SU-DHL-6 (cell line): ENCODE measurements at regions not wholly inside any gene's neighbourhood (a gene's known extent, or its start where the extent isn't known, plus 50 kb on each side); places are given as distances from the start of the nearest gene placed in this dataset.

Source experiments
- H2AFZ ChIP-seq: fragments of 200-600 bp; sonication (generic); 2 replicates; pipeline ENCODE4 v1.6.1; 2014; ENCODE audit warnings: low read depth, mild to moderate bottlenecking, moderate library complexity, mixed read lengths, antibody characterized with exemption, low read length; ENCODE audit not compliant: severe bottlenecking
- H3F3A ChIP-seq: fragments of 200-600 bp; shearing (Covaris generic); 2 replicates; pipeline ENCODE4 v1.6.0; 2016; ENCODE audit warnings: antibody characterized with exemption, mild to moderate bottlenecking; ENCODE audit not compliant: insufficient read depth
- H3K27ac ChIP-seq: fragments of 200-600 bp; sonication (generic); 2 replicates; pipeline ENCODE4 v1.5.1; 2016; ENCODE audit warnings: low read depth, mild to moderate bottlenecking, low read length, moderate library complexity, mixed read lengths
- H3K27me3 ChIP-seq: fragments of 200-600 bp; sonication (generic), shearing (Covaris generic); 2 replicates; pipeline ENCODE4 v1.6.0; 2014; ENCODE audit warnings: mild to moderate bottlenecking, low read length
- H3K36me3 ChIP-seq: fragments of 200-600 bp; sonication (generic); 2 replicates; pipeline ENCODE4 v1.6.1; 2014; ENCODE audit warnings: mild to moderate bottlenecking, low read length, mixed read lengths
- H3K4me2 ChIP-seq: fragments of 300-600, 200-600 bp; shearing (Covaris generic), sonication (generic); 2 replicates; pipeline ENCODE4 v1.6.0; 2014; ENCODE audit warnings: low read length, low read depth, mild to moderate bottlenecking; ENCODE audit not compliant: poor library complexity, severe bottlenecking
- H3K4me3 ChIP-seq: fragments of 200-600 bp; sonication (generic); 2 replicates; pipeline ENCODE4 v1.5.1; 2014; ENCODE audit warnings: antibody characterized with exemption, low read length, mild to moderate bottlenecking, mixed read lengths; ENCODE audit not compliant: insufficient read depth, poor library complexity, severe bottlenecking
- H3K79me2 ChIP-seq: fragments of 200-600 bp; sonication (generic); 2 replicates; pipeline ENCODE4 v1.6.1; 2014; ENCODE audit warnings: mild to moderate bottlenecking, low read length, moderate library complexity; ENCODE audit not compliant: insufficient read depth
- H3K9ac ChIP-seq: fragments of 200-600 bp; sonication (generic); 2 replicates; pipeline ENCODE4 v1.7.0; 2014; ENCODE audit warnings: mild to moderate bottlenecking, low read length
- H3K9me2 ChIP-seq: fragments of 200-600 bp; sonication (generic); replicated peaks from 2 replicates; pipeline ENCODE4 v1.6.1; 2014; ENCODE audit warnings: low read length; ENCODE audit not compliant: insufficient read depth
- H3K9me3 ChIP-seq: fragments of 200-600 bp; sonication (generic); 2 replicates; pipeline ENCODE4 v1.6.1; 2014; ENCODE audit warnings: low read length, mixed read lengths; ENCODE audit not compliant: insufficient read depth
- H4K20me1 ChIP-seq: fragments of 200-600 bp; sonication (generic); 2 replicates; pipeline ENCODE4 v1.6.1; 2014; ENCODE audit warnings: low read depth, mild to moderate bottlenecking, antibody characterized with exemption, low read length, moderate library complexity, mixed read lengths
- EZH2phosphoT487 ChIP-seq: fragments of 200-600 bp; sonication (generic), shearing (Covaris generic); conservative IDR thresholded peaks from 2 replicates; pipeline ENCODE4 v1.6.1; 2018; ENCODE audit warnings: mild to moderate bottlenecking, antibody characterized with exemption, low read length, moderate library complexity, mixed read lengths
- TF ChIP-seq, protein P1 (sequence below): fragments of 200-600 bp; sonication (generic); IDR thresholded peaks from one replicate; pipeline ENCODE4 v1.5.1; 2017; ENCODE audit warnings: antibody characterized with exemption, mild to moderate bottlenecking, low read length, moderate library complexity; ENCODE audit not compliant: insufficient read depth, poor library complexity, severe bottlenecking

DNA sequence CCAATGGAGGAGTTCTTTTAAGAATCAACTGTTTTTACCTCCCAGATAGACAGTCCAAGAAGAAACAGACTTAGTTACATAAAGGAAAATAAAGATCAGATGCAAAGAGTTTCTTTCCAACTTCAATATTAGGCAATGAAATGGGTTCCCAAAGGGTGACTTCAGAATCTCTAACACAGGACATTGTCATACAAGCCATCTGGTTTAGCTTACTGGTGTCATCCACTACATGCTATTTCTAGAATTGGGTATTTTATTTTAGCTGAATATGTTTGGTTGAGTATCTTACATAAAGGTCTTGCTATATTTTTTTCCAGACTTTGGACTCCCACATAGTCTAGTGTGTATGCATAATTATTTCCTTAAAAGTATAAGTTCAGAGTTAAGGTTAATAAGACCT, 162.1 kb upstream of the SLC7A11 start:
- H3K36me3 ChIP-seq, result no peaks in the 10 kb centered on the region
- H3K79me2 ChIP-seq, result no peaks in the 10 kb centered on the region
- no peak overlapping the region for H3K27ac ChIP-seq
- H3K9ac ChIP-seq, result no peak overlapping the region
- no peaks in the 10 kb centered on the region for H3K27me3 ChIP-seq
- H4K20me1 ChIP-seq, result no peaks in the 10 kb centered on the region
- no peaks in the 10 kb centered on the region for H3K9me2 ChIP-seq
- H3F3A ChIP-seq, result no peaks in the 10 kb centered on the region
- H3K4me3 ChIP-seq, result no peak overlapping the region
- no peak overlapping the region for H2AFZ ChIP-seq
- no peak overlapping the region for H3K4me2 ChIP-seq
- no peak for TF ChIP-seq EZH2phosphoT487
- TF ChIP-seq, protein P1, sequence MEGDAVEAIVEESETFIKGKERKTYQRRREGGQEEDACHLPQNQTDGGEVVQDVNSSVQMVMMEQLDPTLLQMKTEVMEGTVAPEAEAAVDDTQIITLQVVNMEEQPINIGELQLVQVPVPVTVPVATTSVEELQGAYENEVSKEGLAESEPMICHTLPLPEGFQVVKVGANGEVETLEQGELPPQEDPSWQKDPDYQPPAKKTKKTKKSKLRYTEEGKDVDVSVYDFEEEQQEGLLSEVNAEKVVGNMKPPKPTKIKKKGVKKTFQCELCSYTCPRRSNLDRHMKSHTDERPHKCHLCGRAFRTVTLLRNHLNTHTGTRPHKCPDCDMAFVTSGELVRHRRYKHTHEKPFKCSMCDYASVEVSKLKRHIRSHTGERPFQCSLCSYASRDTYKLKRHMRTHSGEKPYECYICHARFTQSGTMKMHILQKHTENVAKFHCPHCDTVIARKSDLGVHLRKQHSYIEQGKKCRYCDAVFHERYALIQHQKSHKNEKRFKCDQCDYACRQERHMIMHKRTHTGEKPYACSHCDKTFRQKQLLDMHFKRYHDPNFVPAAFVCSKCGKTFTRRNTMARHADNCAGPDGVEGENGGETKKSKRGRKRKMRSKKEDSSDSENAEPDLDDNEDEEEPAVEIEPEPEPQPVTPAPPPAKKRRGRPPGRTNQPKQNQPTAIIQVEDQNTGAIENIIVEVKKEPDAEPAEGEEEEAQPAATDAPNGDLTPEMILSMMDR, result no peak
- H3K9me3 ChIP-seq, result no peaks in the 10 kb centered on the region

DNA sequence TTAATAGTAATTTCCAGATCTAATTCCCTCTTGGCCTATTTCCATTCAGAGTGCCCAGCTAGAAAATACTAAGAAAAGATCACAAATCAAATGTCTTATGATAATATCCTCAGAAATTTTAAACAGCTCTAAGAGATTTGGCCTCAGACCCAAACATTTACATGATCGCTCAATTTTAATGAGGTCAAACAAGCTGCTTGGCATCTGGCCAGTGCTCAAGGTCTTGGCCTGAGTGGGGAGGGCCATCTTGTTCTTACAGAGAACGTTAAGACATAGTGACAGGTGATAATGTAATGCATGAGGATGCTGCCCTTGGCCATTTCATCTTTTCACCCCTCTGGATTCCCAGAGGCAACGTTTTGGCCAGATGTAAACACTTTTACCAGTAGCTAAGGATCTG, 159.2 kb upstream of the SLC7A11 start:
- no peaks in the 10 kb centered on the region for H3K9me2 ChIP-seq
- H3K4me2 ChIP-seq, result no peak overlapping the region
- H3K9ac ChIP-seq, result no peak overlapping the region
- no peaks in the 10 kb centered on the region for H3K27me3 ChIP-seq
- H3K36me3 ChIP-seq, result no peaks in the 10 kb centered on the region
- H4K20me1 ChIP-seq, result no peaks in the 10 kb centered on the region
- no peaks in the 10 kb centered on the region for H3F3A ChIP-seq
- no peak overlapping the region for H2AFZ ChIP-seq
- no peak for TF ChIP-seq EZH2phosphoT487
- TF ChIP-seq, protein P1, result no peak
- no peak overlapping the region for H3K27ac ChIP-seq
- H3K4me3 ChIP-seq, result no peak overlapping the region
- no peaks in the 10 kb centered on the region for H3K79me2 ChIP-seq
- H3K9me3 ChIP-seq, result no peaks in the 10 kb centered on the region

DNA sequence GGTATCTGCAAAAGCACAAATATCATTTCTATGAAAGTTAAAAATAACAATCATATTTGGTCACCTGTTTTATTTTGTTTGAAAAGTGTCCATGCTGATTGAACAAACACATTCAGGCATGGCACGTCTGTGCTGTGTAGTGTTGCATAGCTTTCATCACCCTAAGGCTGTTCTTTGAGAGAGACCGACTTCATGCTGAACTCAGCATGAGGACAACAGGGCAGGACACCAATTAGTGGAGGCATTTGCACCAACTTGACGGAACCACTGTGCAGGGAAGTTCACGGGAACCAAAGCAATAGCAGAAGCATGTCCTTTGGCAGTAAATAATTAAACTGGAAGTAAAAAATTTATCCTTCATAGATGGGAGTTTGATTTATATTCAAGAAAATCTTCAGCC, 158.4 kb upstream of the SLC7A11 start:
- Histone ChIP-seq H3K9me3 (no peaks in the 10 kb centered on the region), H3K36me3 (no peaks in the 10 kb centered on the region), H3K27ac (no peak overlapping the region), H3F3A (no peaks in the 10 kb centered on the region), H3K9me2 (no peaks in the 10 kb centered on the region), H3K4me3 (no peak overlapping the region), H4K20me1 (no peaks in the 10 kb centered on the region), H3K27me3 (no peaks in the 10 kb centered on the region), H3K9ac (no peak overlapping the region), H3K79me2 (no peaks in the 10 kb centered on the region), H3K4me2 (no peak overlapping the region), H2AFZ (no peak overlapping the region)
- TF ChIP-seq EZH2phosphoT487, result no peak
- TF ChIP-seq, protein P1, result no peak

DNA sequence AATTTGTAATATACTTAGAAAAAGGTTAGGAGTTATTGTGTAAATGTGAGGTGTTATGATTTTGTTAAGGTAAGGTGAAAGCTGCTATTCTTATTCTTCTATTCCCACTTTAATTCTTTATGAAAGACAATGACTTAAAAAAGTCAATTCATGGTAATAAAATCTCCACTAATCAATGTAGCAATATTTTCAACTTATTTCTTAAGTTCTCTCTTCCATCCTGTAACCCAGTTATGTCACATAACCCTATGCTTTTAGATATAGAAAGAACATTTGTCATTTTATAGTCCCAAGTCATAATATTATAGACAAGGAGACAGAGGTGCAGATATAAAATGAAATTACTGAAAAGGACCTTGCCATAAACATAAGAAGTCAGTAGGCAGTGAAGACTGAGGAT, 157.9 kb upstream of the SLC7A11 start:
- no peak overlapping the region for H3K4me2 ChIP-seq
- H3K9me3 ChIP-seq, result no peaks in the 10 kb centered on the region
- no peaks in the 10 kb centered on the region for H3K79me2 ChIP-seq
- TF ChIP-seq EZH2phosphoT487, result no peak
- TF ChIP-seq, protein P1, result no peak
- H4K20me1 ChIP-seq, result no peaks in the 10 kb centered on the region
- H3K9ac ChIP-seq, result no peak overlapping the region
- no peak overlapping the region for H3K27ac ChIP-seq
- H2AFZ ChIP-seq, result no peak overlapping the region
- no peaks in the 10 kb centered on the region for H3K9me2 ChIP-seq
- H3F3A ChIP-seq, result no peaks in the 10 kb centered on the region
- H3K4me3 ChIP-seq, result no peak overlapping the region
- no peaks in the 10 kb centered on the region for H3K27me3 ChIP-seq
- no peaks in the 10 kb centered on the region for H3K36me3 ChIP-seq
